OCI-LY1 (cell line): ENCODE measurements at regions not wholly inside any gene's neighbourhood (a gene's known extent, or its start where the extent isn't known, plus 50 kb on each side); places are given as distances from the start of the nearest gene placed in this dataset.

Experiments
- EZH2 ChIP-seq: fragments of 200-600 bp; sonication (generic), shearing (Covaris generic); IDR thresholded peaks from 2 replicates; pipeline ENCODE4 v1.8.0; 2017; ENCODE audit warnings: borderline replicate concordance, mixed run types, mild to moderate bottlenecking, antibody characterized with exemption, low read length, moderate library complexity, mixed read lengths
- TF ChIP-seq, protein P1 (sequence below): fragments of 200-600 bp; sonication (generic), shearing (Covaris generic); IDR thresholded peaks from 2 replicates; pipeline ENCODE4 v1.5.1; 2017; ENCODE audit warnings: mild to moderate bottlenecking, antibody characterized with exemption, low read length, moderate library complexity, mixed read lengths

DNA sequence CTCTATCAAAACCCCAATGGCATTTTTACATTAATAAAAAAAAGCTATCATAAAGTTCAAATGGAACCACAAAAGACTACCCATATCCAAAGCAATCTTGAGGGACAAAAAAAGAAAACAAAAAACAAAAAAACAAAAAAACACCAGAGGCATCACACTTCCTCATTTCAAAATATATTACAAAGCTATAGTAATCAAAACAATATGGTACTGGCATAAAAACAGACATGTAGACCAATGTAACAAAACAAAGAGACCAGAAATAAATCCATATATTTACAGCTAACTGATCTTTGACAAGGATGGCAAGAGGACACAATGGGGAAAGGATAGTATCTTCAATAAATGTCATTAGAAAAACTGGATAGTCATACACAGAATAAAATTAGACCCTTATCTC is 245.1 kb upstream of the MSX2 start:
- TF ChIP-seq, protein P1, sequence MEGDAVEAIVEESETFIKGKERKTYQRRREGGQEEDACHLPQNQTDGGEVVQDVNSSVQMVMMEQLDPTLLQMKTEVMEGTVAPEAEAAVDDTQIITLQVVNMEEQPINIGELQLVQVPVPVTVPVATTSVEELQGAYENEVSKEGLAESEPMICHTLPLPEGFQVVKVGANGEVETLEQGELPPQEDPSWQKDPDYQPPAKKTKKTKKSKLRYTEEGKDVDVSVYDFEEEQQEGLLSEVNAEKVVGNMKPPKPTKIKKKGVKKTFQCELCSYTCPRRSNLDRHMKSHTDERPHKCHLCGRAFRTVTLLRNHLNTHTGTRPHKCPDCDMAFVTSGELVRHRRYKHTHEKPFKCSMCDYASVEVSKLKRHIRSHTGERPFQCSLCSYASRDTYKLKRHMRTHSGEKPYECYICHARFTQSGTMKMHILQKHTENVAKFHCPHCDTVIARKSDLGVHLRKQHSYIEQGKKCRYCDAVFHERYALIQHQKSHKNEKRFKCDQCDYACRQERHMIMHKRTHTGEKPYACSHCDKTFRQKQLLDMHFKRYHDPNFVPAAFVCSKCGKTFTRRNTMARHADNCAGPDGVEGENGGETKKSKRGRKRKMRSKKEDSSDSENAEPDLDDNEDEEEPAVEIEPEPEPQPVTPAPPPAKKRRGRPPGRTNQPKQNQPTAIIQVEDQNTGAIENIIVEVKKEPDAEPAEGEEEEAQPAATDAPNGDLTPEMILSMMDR: no peak
- no peak for TF ChIP-seq EZH2
